ENCODE measurements at regions not wholly inside any gene's neighbourhood (a gene's known extent, or its start where the extent isn't known, plus 50 kb on each side); places are given as distances from the start of the nearest gene placed in this dataset.

- no peak for DNase-seq (ENCODE audit: low spot score)
Observed at GRCh38 chrX:42094218-42094617, 170.9 kb upstream of the CASK start.

- no peak for DNase-seq (ENCODE audit: low spot score)
Observed at GRCh38 chrX:42093756-42094155, 170.4 kb upstream of the CASK start.

- DNase-seq (ENCODE audit: low spot score) = no peak
Observed at GRCh38 chrX:42090395-42090794, 167.0 kb upstream of the CASK start.

- DNase-seq (ENCODE audit: low spot score) = no peak
Observed at GRCh38 chrX:42089031-42089430, 165.7 kb upstream of the CASK start.

GRCh38 chrX:42087960-42088359 lies 164.6 kb upstream of the CASK start:
- DNase-seq (ENCODE audit: low spot score) = no peak

- peak; percentile 73 for DNase-seq (ENCODE audit: low spot score)
Observed at GRCh38 chrX:42085836-42086235, 162.5 kb upstream of the CASK start.

GRCh38 chrX:42079968-42080367 lies 156.6 kb upstream of the CASK start:
- no peak for DNase-seq (ENCODE audit: low spot score)

GRCh38 chrX:42077675-42078074 lies 154.3 kb upstream of the CASK start:
- DNase-seq (ENCODE audit: low spot score) = no peak

- DNase-seq (ENCODE audit: low spot score) = no peak
Observed at GRCh38 chrX:42075032-42075431, 151.7 kb upstream of the CASK start.

GRCh38 chrX:42073448-42073847 lies 150.1 kb upstream of the CASK start:
- no peak for DNase-seq (ENCODE audit: low spot score)

- DNase-seq (ENCODE audit: low spot score) = no peak
Observed at GRCh38 chrX:42070866-42071265, 147.5 kb upstream of the CASK start.

- DNase-seq (ENCODE audit: low spot score) = no peak
Observed at GRCh38 chrX:42054256-42054655, 130.9 kb upstream of the CASK start.

GRCh38 chrX:42050345-42050744 lies 127.0 kb upstream of the CASK start:
- no peak for DNase-seq (ENCODE audit: low spot score)

- no peak for DNase-seq (ENCODE audit: low spot score)
Observed at GRCh38 chrX:42047886-42048285, 124.5 kb upstream of the CASK start.

GRCh38 chrX:42028109-42028508 lies 104.8 kb upstream of the CASK start:
- DNase-seq (ENCODE audit: low spot score) = peak; percentile 3

- DNase-seq (ENCODE audit: low spot score) = peak; percentile 16
Observed at GRCh38 chrX:42027367-42028000, 104.1 kb upstream of the CASK start.

- no peak for DNase-seq (ENCODE audit: low spot score)
Observed at GRCh38 chrX:42025861-42026260, 102.5 kb upstream of the CASK start.

GRCh38 chrX:42023122-42023521 lies 99.8 kb upstream of the CASK start:
- no peak for DNase-seq (ENCODE audit: low spot score)

- DNase-seq (ENCODE audit: low spot score) = no peak
Observed at GRCh38 chrX:42022158-42022557, 98.8 kb upstream of the CASK start.

- DNase-seq (ENCODE audit: low spot score) = no peak
Observed at GRCh38 chrX:42021058-42021457, 97.7 kb upstream of the CASK start.

- no peak for DNase-seq (ENCODE audit: low spot score)
Observed at GRCh38 chrX:42020225-42020624, 96.9 kb upstream of the CASK start.

- DNase-seq (ENCODE audit: low spot score) = no peak
Observed at GRCh38 chrX:42017971-42018370, 94.6 kb upstream of the CASK start.

GRCh38 chrX:42000836-42001235 lies 77.5 kb upstream of the CASK start:
- DNase-seq (ENCODE audit: low spot score) = no peak

- DNase-seq (ENCODE audit: low spot score) = peak; percentile 62
Observed at GRCh38 chrX:41984628-41985027, 61.3 kb upstream of the CASK start.

GRCh38 chrX:41982953-41983352 lies 59.6 kb upstream of the CASK start:
- DNase-seq (ENCODE audit: low spot score) = no peak
